Omental fat pad (tissue), 3 donors: ENCODE measurements at regions not wholly inside any gene's neighbourhood (a gene's known extent, or its start where the extent isn't known, plus 50 kb on each side); places are given as distances from the start of the nearest gene placed in this dataset.

Source experiments
- ATAC-seq: fragments of 150-250 bp; one replicate; pipeline ENCODE4 v1.9.1; 2016; ENCODE audit warnings: mild to moderate bottlenecking, moderate library complexity; ENCODE audit not compliant: low FRiP score
- DNase-seq: peaks from one replicate; pipeline ENCODE4 v3.0.0-alpha.2; 2019; ENCODE audit warnings: low spot score
- TF ChIP-seq, protein P1 (sequence below), 3 donors: fragments of 450-650 bp; IDR thresholded peaks; one replicate each; pipeline ENCODE4 v1.5.1; 2016 to 2017; ENCODE audit warnings: antibody characterized with exemption in 3 of 3, mild to moderate bottlenecking in 3 of 3, moderate library complexity in 2 of 3

DNA sequence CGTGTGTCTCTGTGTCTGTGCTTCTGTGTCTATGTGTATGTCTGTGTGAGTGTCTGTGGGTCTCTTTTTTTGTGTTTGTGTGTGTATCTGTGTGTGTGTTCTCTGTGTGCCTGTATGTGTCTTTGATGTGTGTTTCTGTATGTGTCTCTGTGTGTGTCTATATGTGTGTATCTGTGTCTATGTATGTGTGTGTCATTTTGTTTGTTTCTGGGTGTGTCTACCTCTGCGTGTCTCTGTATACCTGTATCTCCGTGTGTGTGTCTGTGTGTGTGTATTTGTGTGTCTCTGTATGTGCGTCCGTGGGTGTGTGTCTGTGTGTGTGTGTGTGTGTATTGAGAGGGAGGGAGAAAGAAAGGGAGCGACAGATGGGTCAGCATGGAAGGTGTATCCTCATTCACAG is 106.3 kb upstream of the TRABD2B start:
- ATAC-seq, result no peak
- TF ChIP-seq, protein P1, sequence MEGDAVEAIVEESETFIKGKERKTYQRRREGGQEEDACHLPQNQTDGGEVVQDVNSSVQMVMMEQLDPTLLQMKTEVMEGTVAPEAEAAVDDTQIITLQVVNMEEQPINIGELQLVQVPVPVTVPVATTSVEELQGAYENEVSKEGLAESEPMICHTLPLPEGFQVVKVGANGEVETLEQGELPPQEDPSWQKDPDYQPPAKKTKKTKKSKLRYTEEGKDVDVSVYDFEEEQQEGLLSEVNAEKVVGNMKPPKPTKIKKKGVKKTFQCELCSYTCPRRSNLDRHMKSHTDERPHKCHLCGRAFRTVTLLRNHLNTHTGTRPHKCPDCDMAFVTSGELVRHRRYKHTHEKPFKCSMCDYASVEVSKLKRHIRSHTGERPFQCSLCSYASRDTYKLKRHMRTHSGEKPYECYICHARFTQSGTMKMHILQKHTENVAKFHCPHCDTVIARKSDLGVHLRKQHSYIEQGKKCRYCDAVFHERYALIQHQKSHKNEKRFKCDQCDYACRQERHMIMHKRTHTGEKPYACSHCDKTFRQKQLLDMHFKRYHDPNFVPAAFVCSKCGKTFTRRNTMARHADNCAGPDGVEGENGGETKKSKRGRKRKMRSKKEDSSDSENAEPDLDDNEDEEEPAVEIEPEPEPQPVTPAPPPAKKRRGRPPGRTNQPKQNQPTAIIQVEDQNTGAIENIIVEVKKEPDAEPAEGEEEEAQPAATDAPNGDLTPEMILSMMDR (IDR thresholded peaks at IDR 0.05), result no peak
- DNase-seq, result no peak

DNA sequence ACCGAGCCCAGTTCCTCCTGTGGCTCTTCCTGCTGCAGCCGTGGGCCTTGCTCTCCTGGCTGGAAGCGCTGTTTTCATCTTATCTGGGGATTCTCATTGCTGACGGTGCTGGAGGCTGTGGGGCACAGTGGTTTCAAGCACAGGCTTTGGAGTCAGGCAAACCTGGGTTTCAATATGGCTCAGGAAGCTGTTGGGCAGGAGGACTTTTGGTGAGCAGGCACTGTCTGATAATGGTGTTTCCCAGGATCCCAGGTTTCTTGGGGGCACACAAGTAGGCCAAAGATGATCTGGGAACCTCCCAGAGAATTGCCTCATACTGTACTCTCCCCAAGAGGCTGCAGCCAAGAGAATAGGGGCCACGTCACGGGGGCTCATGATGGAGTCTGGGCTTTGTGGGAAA is 105.6 kb upstream of the TRABD2B start:
- DNase-seq (no peak), ATAC-seq (no peak)
- TF ChIP-seq, protein P1 (IDR thresholded peaks at IDR 0.05), result no peak

DNA sequence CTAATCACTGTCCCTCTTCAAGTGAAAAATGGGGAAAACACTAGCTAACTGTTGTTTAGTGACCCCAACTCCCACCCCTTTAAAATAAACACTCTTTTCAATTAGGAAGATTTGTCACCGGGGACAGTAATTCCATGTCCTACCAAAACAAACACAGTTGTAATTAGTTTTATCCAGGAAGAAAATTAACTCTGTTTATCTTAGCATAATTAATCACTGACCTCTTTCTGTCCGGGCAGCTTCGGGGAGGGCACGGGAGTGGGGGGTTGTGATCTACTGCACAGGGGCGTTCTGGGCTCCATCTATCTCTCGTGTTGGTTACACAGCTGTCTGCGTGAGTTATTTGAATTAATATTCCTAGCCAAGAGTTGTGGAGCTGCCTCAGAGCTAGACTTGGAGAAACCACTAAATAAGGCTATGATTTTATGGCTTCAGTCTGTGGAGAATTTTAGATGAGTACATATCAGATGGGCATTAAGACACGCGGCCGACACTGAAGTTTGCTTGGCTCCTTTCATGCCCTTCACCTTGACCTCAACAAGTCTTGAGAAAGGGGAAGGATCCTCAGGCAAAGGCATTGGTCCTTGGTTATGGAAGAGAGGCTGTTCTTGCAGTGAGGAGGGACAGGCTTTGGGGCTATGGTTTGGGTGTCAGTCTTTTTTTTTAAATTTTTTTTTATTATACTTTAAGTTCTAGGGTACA is 102.0 kb upstream of the TRABD2B start:
- TF ChIP-seq, protein P1 (IDR thresholded peaks at IDR 0.05), result no peak
- ATAC-seq, result no peak
- DNase-seq, result no peak

DNA sequence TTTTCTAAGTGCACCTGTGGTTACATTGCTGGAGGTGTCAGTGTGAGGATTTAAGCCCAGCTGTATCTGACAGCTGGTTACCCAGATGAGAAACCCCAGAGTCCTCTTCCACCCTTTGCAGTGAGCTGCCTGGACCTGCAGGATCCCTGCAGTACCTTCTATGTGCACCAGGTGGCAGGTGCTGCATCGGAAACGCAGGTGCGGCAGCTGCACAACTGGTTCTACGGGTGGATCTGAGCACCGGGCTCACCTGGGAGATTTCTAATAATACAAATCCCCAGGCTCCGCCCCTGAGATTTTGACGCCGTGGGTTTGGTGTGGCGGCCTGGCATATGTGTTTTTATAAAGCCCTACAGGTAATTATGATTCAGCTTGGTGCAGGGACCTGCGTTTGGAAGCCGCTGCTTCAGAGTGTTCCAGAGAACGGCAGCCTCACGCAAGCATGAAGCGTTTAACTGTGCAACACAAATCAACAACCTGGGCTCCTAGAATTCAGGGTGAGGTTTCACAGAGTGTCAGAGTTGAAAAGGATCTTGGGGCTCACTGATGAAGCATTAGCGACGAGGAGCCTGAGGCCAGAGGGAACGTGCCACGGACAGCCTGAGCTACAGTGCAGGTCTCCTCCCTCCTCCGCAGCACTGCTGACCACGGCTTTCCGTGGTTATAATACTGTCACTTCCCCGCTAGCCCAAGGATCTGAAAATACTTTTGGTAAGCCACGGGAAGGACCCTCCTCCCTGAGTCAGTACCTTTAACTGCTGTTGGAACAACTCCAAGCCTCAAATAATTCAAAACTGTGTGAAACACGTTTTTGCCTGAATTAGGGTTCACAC is 96.7 kb upstream of the TRABD2B start:
- ATAC-seq (peak; percentile 64), DNase-seq (no peak)
- TF ChIP-seq, protein P1 (IDR thresholded peaks at IDR 0.05), result peak in 1 of 3 donors; percentile 28

DNA sequence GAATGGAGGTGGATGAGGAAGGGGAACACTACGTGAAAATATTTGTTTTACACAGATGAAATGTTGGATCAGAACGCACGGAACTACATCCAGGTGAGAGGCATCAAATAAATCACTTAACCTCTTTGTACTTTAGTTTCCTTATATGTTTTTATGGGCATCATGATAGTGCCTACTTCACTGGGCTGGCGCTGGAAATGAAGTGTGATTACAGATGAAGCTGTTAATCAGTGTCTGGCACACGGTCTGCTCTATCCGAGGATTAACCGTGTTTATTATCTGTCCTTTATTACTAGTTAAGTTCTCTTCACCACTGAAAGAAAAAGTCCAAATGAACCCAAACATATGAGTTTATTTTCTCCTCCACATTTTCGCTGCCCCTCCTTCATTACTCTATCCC is 96.0 kb upstream of the TRABD2B start:
- TF ChIP-seq, protein P1 (IDR thresholded peaks at IDR 0.05), result no peak
- DNase-seq, result no peak
- no peak for ATAC-seq

DNA sequence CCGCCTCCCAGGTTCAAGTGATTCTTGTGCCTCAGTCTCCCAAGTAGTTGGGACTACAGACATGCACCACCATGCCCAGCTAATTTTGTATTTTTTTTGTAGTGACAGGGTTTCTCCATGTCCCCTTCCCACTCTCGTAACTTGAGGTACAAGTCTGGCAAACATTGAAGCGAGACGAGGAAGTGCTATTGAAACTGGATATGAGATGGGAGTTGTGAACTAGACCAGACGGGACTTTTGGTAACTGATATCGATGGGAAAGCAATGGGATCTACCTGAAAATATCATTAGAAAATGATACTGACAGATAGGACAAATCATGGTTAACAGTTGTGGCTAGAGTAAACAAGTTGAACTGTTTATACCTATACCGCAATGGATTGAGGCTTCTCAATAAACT is 95.2 kb upstream of the TRABD2B start:
- TF ChIP-seq, protein P1 (IDR thresholded peaks at IDR 0.05), result no peak
- DNase-seq (no peak), ATAC-seq (no peak)
